HL-60 (cell line): ENCODE measurements at regions not wholly inside any gene's neighbourhood (a gene's known extent, or its start where the extent isn't known, plus 50 kb on each side); places are given as distances from the start of the nearest gene placed in this dataset.
A peak's percentile ranks its signal among the peaks of the same experiment; 100 is the strongest.

Source experiments
- DNase-seq, 2 experiments: peaks; one replicate each; pipeline ENCODE4 v3.0.0-alpha.2; 2010 to 2020; ENCODE audit warnings: low read depth in 1 of 2, low spot score in 1 of 2
- H3K27ac ChIP-seq: fragments of 250-450 bp; sonication (Bioruptor Pico); replicated peaks from 2 replicates; pipeline ENCODE4 v1.5.1; 2020; ENCODE audit warnings: mild to moderate bottlenecking, moderate library complexity
- H3K27me3 ChIP-seq: fragments of 250-450 bp; sonication (Bioruptor Pico); 2 replicates; pipeline ENCODE4 v1.5.1; 2021; ENCODE audit warnings: mild to moderate bottlenecking, moderate library complexity; ENCODE audit not compliant: insufficient read depth, poor library complexity, severe bottlenecking
- H3K4me3 ChIP-seq: replicated peaks from 2 replicates; pipeline ENCODE4 v1.5.1; 2011; ENCODE audit warnings: mild to moderate bottlenecking, control low read depth, low read length; ENCODE audit not compliant: insufficient read depth
- GABPA ChIP-seq: IDR thresholded peaks from 2 replicates; pipeline ENCODE4 v1.6.1; 2012; ENCODE audit warnings: low read depth
- POLR2AphosphoS5 ChIP-seq: IDR thresholded peaks from 2 replicates; pipeline ENCODE4 v1.6.1; 2012; ENCODE audit warnings: low read depth
- SPI1 ChIP-seq: IDR thresholded peaks from 2 replicates; pipeline ENCODE4 v1.6.1; 2012; ENCODE audit warnings: low read depth, mild to moderate bottlenecking, borderline replicate concordance
- TF ChIP-seq, protein P1 (sequence below): IDR thresholded peaks from one replicate; pipeline ENCODE4 v1.5.1; 2011; ENCODE audit warnings: low read length, control low read depth, inconsistent platforms; ENCODE audit not compliant: insufficient read depth
- TF ChIP-seq, protein P2 (sequence below): IDR thresholded peaks from 2 replicates; pipeline ENCODE4 v1.6.1; 2012; ENCODE audit warnings: low read depth; ENCODE audit not compliant: insufficient replicate concordance

DNA sequence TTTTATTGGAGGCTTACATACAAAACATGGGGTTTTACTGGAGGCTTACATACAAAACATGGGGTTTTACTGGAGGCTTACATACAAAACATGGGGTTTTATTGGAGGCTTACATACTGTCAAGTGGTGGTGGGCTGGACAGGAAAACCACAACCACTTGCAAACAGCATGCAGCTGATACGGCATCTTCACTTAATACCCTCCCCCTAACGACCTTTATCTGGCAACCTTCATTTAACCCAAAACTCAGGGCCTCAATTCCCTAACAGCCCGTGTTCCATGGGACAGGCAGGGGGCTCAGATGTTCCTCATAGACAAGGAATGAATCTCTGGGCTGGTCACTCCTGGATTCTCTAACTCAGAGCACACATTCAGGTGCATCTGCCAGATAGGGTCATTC is 137.1 kb downstream of the CD47 start:
- DNase-seq = peak in 1 of 2 experiments; percentile 14
- Histone ChIP-seq H3K27ac (no peak overlapping the region), H3K27me3 (no peaks in the 10 kb centered on the region), H3K4me3 (no peak overlapping the region)
- TF ChIP-seq GABPA (no peak), POLR2AphosphoS5 (no peak), SPI1 (no peak)
- TF ChIP-seq, protein P1, sequence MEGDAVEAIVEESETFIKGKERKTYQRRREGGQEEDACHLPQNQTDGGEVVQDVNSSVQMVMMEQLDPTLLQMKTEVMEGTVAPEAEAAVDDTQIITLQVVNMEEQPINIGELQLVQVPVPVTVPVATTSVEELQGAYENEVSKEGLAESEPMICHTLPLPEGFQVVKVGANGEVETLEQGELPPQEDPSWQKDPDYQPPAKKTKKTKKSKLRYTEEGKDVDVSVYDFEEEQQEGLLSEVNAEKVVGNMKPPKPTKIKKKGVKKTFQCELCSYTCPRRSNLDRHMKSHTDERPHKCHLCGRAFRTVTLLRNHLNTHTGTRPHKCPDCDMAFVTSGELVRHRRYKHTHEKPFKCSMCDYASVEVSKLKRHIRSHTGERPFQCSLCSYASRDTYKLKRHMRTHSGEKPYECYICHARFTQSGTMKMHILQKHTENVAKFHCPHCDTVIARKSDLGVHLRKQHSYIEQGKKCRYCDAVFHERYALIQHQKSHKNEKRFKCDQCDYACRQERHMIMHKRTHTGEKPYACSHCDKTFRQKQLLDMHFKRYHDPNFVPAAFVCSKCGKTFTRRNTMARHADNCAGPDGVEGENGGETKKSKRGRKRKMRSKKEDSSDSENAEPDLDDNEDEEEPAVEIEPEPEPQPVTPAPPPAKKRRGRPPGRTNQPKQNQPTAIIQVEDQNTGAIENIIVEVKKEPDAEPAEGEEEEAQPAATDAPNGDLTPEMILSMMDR = no peak
- TF ChIP-seq, protein P2, sequence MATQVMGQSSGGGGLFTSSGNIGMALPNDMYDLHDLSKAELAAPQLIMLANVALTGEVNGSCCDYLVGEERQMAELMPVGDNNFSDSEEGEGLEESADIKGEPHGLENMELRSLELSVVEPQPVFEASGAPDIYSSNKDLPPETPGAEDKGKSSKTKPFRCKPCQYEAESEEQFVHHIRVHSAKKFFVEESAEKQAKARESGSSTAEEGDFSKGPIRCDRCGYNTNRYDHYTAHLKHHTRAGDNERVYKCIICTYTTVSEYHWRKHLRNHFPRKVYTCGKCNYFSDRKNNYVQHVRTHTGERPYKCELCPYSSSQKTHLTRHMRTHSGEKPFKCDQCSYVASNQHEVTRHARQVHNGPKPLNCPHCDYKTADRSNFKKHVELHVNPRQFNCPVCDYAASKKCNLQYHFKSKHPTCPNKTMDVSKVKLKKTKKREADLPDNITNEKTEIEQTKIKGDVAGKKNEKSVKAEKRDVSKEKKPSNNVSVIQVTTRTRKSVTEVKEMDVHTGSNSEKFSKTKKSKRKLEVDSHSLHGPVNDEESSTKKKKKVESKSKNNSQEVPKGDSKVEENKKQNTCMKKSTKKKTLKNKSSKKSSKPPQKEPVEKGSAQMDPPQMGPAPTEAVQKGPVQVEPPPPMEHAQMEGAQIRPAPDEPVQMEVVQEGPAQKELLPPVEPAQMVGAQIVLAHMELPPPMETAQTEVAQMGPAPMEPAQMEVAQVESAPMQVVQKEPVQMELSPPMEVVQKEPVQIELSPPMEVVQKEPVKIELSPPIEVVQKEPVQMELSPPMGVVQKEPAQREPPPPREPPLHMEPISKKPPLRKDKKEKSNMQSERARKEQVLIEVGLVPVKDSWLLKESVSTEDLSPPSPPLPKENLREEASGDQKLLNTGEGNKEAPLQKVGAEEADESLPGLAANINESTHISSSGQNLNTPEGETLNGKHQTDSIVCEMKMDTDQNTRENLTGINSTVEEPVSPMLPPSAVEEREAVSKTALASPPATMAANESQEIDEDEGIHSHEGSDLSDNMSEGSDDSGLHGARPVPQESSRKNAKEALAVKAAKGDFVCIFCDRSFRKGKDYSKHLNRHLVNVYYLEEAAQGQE = no peak

DNA sequence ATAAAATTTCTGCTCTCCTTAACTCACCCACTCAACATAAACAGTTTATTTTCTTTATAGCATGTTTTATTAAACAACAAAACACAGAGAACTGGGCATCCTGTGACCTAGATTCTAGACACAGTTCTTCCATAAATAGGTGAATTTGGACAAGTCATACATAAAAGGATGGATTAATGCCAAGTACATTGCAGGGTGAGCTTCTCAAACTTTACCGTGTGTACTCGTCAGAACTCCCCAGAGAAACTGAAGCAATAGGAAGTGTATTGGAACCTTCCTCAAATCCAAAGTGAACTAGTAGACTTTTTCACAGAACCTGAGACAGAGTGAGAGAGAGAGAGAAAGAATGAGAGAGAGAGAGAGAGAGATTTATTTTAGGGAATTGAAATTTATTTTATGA is 139.7 kb downstream of the CD47 start:
- no peak for DNase-seq
- Histone ChIP-seq H3K4me3 (no peak overlapping the region), H3K27me3 (no peaks in the 10 kb centered on the region), H3K27ac (no peak overlapping the region)
- TF ChIP-seq, protein P2 = no peak
- TF ChIP-seq SPI1 = no peak
- TF ChIP-seq POLR2AphosphoS5 = no peak
- TF ChIP-seq, protein P1 = no peak
- no peak for TF ChIP-seq GABPA

DNA sequence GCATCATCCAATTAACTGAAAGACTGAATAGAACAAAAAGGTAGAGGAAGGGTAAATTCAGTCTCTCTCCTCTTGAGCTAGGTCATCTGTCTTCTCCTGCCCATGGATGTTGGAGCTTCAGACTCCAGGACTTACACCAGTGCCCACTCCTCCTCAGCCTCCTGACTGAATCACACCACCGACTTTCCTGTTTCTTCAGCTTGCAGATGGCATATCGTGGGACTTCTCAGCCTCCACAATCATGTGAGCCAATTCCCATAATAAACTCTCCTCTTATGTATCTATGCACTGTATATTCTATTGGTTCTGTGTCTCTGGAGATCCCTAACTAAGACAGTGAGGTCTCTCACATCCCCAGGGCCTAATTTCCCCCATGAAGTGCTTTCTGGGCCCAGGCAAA is 140.4 kb downstream of the CD47 start:
- no peak for DNase-seq
- Histone ChIP-seq H3K27ac (no peak overlapping the region), H3K27me3 (no peaks in the 10 kb centered on the region), H3K4me3 (no peak overlapping the region)
- TF ChIP-seq GABPA (no peak), SPI1 (no peak), POLR2AphosphoS5 (no peak)
- TF ChIP-seq, protein P1 = no peak
- TF ChIP-seq, protein P2 = no peak
